ENCODE measurements at regions not wholly inside any gene's neighbourhood (a gene's known extent, or its start where the extent isn't known, plus 50 kb on each side); places are given as distances from the start of the nearest gene placed in this dataset.

DNA sequence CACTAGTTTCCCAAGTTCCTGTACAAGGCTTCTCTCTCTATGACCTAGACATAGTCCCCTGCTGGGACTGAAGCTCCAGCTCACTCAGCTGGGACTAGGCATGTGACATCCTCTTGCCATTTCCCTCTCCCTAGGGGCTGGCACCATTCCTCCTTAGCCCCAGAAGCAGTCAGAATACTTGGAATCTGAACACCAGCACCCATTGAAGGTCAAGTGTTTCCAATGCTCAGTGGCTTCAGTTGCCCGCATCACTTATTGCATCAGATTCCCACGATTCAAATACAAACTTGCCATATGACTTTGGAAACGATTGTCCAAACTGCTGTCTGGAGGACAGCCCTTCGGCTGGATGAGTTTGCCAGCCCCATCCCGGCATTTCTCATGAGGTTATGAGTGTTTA lies 65.5 kb upstream of the HOPX start:
- DNase-seq = no peak
- Histone ChIP-seq H2AK5ac (ENCODE audit: low read length) (no peak overlapping the region), H2BK5ac (ENCODE audit: low read length) (no peak overlapping the region), H3K36me3 (ENCODE audit: control insufficient read depth, insufficient read depth, low read length) (no peaks in the 10 kb centered on the region), H3K4me2 (ENCODE audit: low read length) (no peak overlapping the region), H4K8ac (ENCODE audit: low read depth, low read length) (no peak overlapping the region), H3K23ac (ENCODE audit: low read length) (no peak overlapping the region), H3K4ac (ENCODE audit: low read depth, low read length) (no peak overlapping the region), H3K4me1 (ENCODE audit: control insufficient read depth, low read depth, low read length) (no peaks in the 10 kb centered on the region), H3K9ac (ENCODE audit: low read length) (no peak overlapping the region), H3K18ac (ENCODE audit: low read length) (no peak overlapping the region), H3K4me3 (ENCODE audit: low read length) (no peak overlapping the region), H3K27me3 (ENCODE audit: insufficient read depth, low read length, poor library complexity) (no peaks in the 10 kb centered on the region), H3K79me2 (ENCODE audit: control insufficient read depth, insufficient read depth, low read length) (no peaks in the 10 kb centered on the region), H3K27ac (ENCODE audit: low read depth, low read length) (no peak overlapping the region), H2BK15ac (replicated peaks; ENCODE audit: low read depth) (no peak overlapping the region), H4K5ac (ENCODE audit: low read length) (no peak overlapping the region), H3K79me1 (ENCODE audit: low read length) (no peaks in the 10 kb centered on the region), H2BK120ac (ENCODE audit: low read depth, low read length) (no peak overlapping the region), H3K56ac (ENCODE audit: low read length) (no peak overlapping the region)
- WGBS (ENCODE audit: extremely low coverage, insufficient coverage, low lambda C conversion rate) = no CpG with 5 or more reads among the region's 5 CpGs

DNA sequence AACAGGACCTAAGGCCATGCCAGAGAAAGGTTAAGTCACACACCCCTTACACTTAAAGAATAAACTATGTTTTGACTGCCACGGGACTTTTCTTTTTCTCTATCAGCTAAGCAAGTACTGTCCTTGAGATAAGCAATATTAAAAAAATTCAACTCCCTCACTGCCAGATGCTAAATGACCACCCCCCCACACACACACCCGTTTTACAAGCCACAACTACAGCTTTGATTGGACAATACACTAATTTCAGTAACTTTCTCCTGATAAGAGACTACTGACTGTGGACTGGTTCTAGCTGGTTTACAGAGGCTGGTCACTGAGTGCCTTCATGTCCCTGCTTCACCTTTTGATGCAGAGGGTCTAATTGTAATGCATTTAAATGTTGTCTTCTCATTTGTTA lies 63.9 kb upstream of the HOPX start:
- Histone ChIP-seq H3K9ac (ENCODE audit: low read length) (no peak overlapping the region), H3K27me3 (ENCODE audit: insufficient read depth, low read length, poor library complexity) (no peaks in the 10 kb centered on the region), H3K4me1 (ENCODE audit: control insufficient read depth, low read depth, low read length) (no peaks in the 10 kb centered on the region), H3K4ac (ENCODE audit: low read depth, low read length) (no peak overlapping the region), H3K79me2 (ENCODE audit: control insufficient read depth, insufficient read depth, low read length) (no peaks in the 10 kb centered on the region), H3K18ac (ENCODE audit: low read length) (no peak overlapping the region), H3K4me3 (ENCODE audit: low read length) (no peak overlapping the region), H3K36me3 (ENCODE audit: control insufficient read depth, insufficient read depth, low read length) (no peaks in the 10 kb centered on the region), H3K4me2 (ENCODE audit: low read length) (no peak overlapping the region), H2BK120ac (ENCODE audit: low read depth, low read length) (no peak overlapping the region), H3K56ac (ENCODE audit: low read length) (no peak overlapping the region), H4K8ac (ENCODE audit: low read depth, low read length) (no peak overlapping the region), H2BK5ac (ENCODE audit: low read length) (no peak overlapping the region), H3K23ac (ENCODE audit: low read length) (no peak overlapping the region), H3K79me1 (ENCODE audit: low read length) (no peaks in the 10 kb centered on the region), H2AK5ac (ENCODE audit: low read length) (no peak overlapping the region), H3K27ac (ENCODE audit: low read depth, low read length) (no peak overlapping the region), H2BK15ac (replicated peaks; ENCODE audit: low read depth) (no peak overlapping the region), H4K5ac (ENCODE audit: low read length) (no peak overlapping the region)
- DNase-seq = no peak
- no CpG with 5 or more reads among the region's 2 CpGs for WGBS (ENCODE audit: extremely low coverage, insufficient coverage, low lambda C conversion rate)

DNA sequence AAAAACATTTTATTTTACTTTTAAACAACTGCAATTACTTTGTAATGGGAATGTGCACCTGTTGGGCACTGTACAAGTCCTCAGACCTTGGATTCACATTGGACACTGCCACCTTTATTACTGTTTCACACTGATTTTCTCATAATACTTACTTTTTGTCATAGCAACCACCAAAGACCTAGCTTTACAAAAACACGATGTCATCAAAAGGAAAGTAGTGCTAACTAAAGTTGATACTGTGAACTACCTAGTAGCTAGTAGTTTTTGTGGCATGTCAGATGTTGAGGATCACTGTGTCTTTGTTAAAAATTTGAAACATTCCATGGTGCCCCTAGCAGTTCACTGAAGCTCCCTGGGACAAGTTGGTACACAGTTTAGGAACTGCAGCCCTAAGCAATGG lies 62.9 kb upstream of the HOPX start:
- H3K79me1 ChIP-seq (ENCODE audit: low read length) = no peaks in the 10 kb centered on the region
- WGBS (ENCODE audit: extremely low coverage, insufficient coverage, low lambda C conversion rate) = no CpG with 5 or more reads among the region's 1 CpG
- H3K4ac ChIP-seq (ENCODE audit: low read depth, low read length) = no peak overlapping the region
- no peak overlapping the region for H2AK5ac ChIP-seq (ENCODE audit: low read length)
- no peaks in the 10 kb centered on the region for H3K79me2 ChIP-seq (ENCODE audit: control insufficient read depth, insufficient read depth, low read length)
- H3K36me3 ChIP-seq (ENCODE audit: control insufficient read depth, insufficient read depth, low read length) = no peaks in the 10 kb centered on the region
- H2BK5ac ChIP-seq (ENCODE audit: low read length) = no peak overlapping the region
- DNase-seq = no peak
- H4K8ac ChIP-seq (ENCODE audit: low read depth, low read length) = no peak overlapping the region
- no peak overlapping the region for H3K18ac ChIP-seq (ENCODE audit: low read length)
- H3K9ac ChIP-seq (ENCODE audit: low read length) = no peak overlapping the region
- H3K56ac ChIP-seq (ENCODE audit: low read length) = no peak overlapping the region
- no peak overlapping the region for H3K27ac ChIP-seq (ENCODE audit: low read depth, low read length)
- no peak overlapping the region for H3K23ac ChIP-seq (ENCODE audit: low read length)
- H3K27me3 ChIP-seq (ENCODE audit: insufficient read depth, low read length, poor library complexity) = no peaks in the 10 kb centered on the region
- no peak overlapping the region for H4K5ac ChIP-seq (ENCODE audit: low read length)
- H3K4me3 ChIP-seq (ENCODE audit: low read length) = no peak overlapping the region
- H3K4me1 ChIP-seq (ENCODE audit: control insufficient read depth, low read depth, low read length) = no peaks in the 10 kb centered on the region
- H2BK120ac ChIP-seq (ENCODE audit: low read depth, low read length) = no peak overlapping the region
- H3K4me2 ChIP-seq (ENCODE audit: low read length) = no peak overlapping the region
- H2BK15ac ChIP-seq (replicated peaks; ENCODE audit: low read depth) = no peak overlapping the region

DNA sequence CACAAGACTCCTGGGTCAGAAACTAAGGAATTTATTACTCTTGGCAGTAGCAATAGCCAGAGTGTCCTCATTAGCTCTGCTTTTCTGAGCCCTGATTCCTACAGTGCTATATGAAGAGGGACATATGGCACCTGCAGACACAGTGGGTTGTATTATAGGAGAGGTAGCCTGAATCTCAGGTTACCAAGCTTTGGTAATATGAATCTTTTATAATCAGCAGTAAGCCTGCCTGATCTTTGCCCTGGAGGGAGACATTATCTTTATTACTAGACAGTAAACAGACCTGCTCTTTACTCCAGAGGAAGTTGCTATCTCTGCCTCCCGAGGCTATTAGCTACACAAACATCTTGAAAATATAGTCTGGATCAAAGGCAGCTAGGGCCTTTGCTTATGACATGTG lies 62.5 kb upstream of the HOPX start:
- Histone ChIP-seq H3K18ac (ENCODE audit: low read length) (no peak overlapping the region), H2BK5ac (ENCODE audit: low read length) (no peak overlapping the region), H3K23ac (ENCODE audit: low read length) (no peak overlapping the region), H3K4me2 (ENCODE audit: low read length) (no peak overlapping the region), H2AK5ac (ENCODE audit: low read length) (no peak overlapping the region), H4K5ac (ENCODE audit: low read length) (no peak overlapping the region), H3K56ac (ENCODE audit: low read length) (no peak overlapping the region), H2BK120ac (ENCODE audit: low read depth, low read length) (no peak overlapping the region), H3K36me3 (ENCODE audit: control insufficient read depth, insufficient read depth, low read length) (no peaks in the 10 kb centered on the region), H3K9ac (ENCODE audit: low read length) (no peak overlapping the region), H2BK15ac (replicated peaks; ENCODE audit: low read depth) (no peak overlapping the region), H3K4me1 (ENCODE audit: control insufficient read depth, low read depth, low read length) (no peaks in the 10 kb centered on the region), H3K27ac (ENCODE audit: low read depth, low read length) (no peak overlapping the region), H3K79me2 (ENCODE audit: control insufficient read depth, insufficient read depth, low read length) (no peaks in the 10 kb centered on the region), H3K4ac (ENCODE audit: low read depth, low read length) (no peak overlapping the region), H4K8ac (ENCODE audit: low read depth, low read length) (no peak overlapping the region), H3K27me3 (ENCODE audit: insufficient read depth, low read length, poor library complexity) (no peaks in the 10 kb centered on the region), H3K4me3 (ENCODE audit: low read length) (no peak overlapping the region), H3K79me1 (ENCODE audit: low read length) (no peaks in the 10 kb centered on the region)
- DNase-seq = no peak
- WGBS (ENCODE audit: extremely low coverage, insufficient coverage, low lambda C conversion rate) = no CpG with 5 or more reads among the region's 1 CpG

DNA sequence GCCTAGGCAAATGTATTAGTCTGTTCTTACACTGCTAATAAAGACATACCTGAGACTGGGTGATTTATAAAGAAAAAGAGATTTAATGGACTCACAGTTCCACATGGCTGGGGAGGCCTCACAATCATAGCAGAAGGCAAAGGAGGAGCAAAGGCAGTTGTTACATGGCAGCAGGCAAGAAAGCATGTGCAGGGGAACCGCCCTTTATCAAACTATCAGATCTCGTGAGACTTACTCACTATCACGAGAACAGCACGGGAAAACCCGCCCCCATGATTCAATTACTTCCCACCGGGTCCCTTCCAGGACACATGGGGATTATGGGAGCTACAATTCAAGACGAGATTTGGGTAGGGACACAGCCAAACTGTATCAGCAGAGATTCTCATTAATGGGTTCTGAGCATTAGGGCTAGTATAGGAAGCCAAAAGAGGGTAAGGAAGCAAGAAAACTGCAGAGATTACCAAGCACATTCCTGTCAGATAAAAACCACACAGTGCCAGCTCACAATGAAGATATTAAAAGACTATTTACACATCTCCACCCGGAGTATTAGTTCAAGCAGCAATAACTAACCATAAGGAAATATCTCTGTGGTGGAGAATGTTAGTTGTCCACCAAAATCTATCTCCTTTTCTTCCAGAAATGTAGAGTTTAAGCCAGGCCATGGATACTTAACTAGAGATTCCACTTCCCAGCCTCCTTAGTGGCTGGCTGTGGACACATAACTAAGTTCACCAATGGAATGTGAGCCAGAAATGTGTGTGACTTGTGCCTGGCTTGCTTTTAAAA lies 61.2 kb upstream of the HOPX start:
- WGBS (ENCODE audit: extremely low coverage, insufficient coverage, low lambda C conversion rate) = no CpG with 5 or more reads among the region's 8 CpGs
- Histone ChIP-seq H4K8ac (ENCODE audit: low read depth, low read length) (no peak overlapping the region), H3K4me1 (ENCODE audit: control insufficient read depth, low read depth, low read length) (no peaks in the 10 kb centered on the region), H2BK120ac (ENCODE audit: low read depth, low read length) (no peak overlapping the region), H2BK15ac (replicated peaks; ENCODE audit: low read depth) (no peak overlapping the region), H3K4me3 (ENCODE audit: low read length) (no peak overlapping the region), H3K36me3 (ENCODE audit: control insufficient read depth, insufficient read depth, low read length) (no peaks in the 10 kb centered on the region), H3K27ac (ENCODE audit: low read depth, low read length) (no peak overlapping the region), H4K5ac (ENCODE audit: low read length) (no peak overlapping the region), H3K79me2 (ENCODE audit: control insufficient read depth, insufficient read depth, low read length) (no peaks in the 10 kb centered on the region), H3K18ac (ENCODE audit: low read length) (no peak overlapping the region), H3K9ac (ENCODE audit: low read length) (no peak overlapping the region), H3K27me3 (ENCODE audit: insufficient read depth, low read length, poor library complexity) (no peaks in the 10 kb centered on the region), H3K23ac (ENCODE audit: low read length) (no peak overlapping the region), H3K79me1 (ENCODE audit: low read length) (no peaks in the 10 kb centered on the region), H2AK5ac (ENCODE audit: low read length) (no peak overlapping the region), H3K4ac (ENCODE audit: low read depth, low read length) (no peak overlapping the region), H3K56ac (ENCODE audit: low read length) (no peak overlapping the region), H3K4me2 (ENCODE audit: low read length) (no peak overlapping the region), H2BK5ac (ENCODE audit: low read length) (no peak overlapping the region)
- DNase-seq = no peak

DNA sequence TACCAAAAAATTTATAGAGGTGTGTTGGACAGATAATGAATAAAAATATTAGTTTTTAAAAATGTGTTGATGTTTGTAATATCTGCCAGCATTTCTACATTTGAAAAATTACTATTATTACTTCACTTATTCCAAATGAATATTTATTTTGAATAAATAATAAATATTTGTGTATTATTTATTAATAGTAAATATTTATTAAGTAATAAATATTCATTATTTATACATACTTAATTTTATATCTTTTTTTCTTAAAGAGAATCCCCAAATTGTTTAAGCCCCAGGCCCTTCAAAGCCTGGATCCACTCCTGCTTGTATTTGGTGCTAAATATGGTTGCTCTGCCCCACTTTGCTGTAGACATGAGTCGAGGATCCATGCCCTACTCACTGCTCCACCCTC lies 60.5 kb upstream of the HOPX start:
- Histone ChIP-seq H2BK15ac (replicated peaks; ENCODE audit: low read depth) (no peak overlapping the region), H3K79me2 (ENCODE audit: control insufficient read depth, insufficient read depth, low read length) (no peaks in the 10 kb centered on the region), H3K23ac (ENCODE audit: low read length) (no peak overlapping the region), H3K27ac (ENCODE audit: low read depth, low read length) (no peak overlapping the region), H3K4me2 (ENCODE audit: low read length) (no peak overlapping the region), H3K4me3 (ENCODE audit: low read length) (no peak overlapping the region), H2BK5ac (ENCODE audit: low read length) (no peak overlapping the region), H3K4ac (ENCODE audit: low read depth, low read length) (no peak overlapping the region), H3K56ac (ENCODE audit: low read length) (no peak overlapping the region), H3K9ac (ENCODE audit: low read length) (no peak overlapping the region), H3K18ac (ENCODE audit: low read length) (no peak overlapping the region), H2AK5ac (ENCODE audit: low read length) (no peak overlapping the region), H4K5ac (ENCODE audit: low read length) (no peak overlapping the region), H3K36me3 (ENCODE audit: control insufficient read depth, insufficient read depth, low read length) (no peaks in the 10 kb centered on the region), H3K27me3 (ENCODE audit: insufficient read depth, low read length, poor library complexity) (no peaks in the 10 kb centered on the region), H2BK120ac (ENCODE audit: low read depth, low read length) (no peak overlapping the region), H3K4me1 (ENCODE audit: control insufficient read depth, low read depth, low read length) (no peaks in the 10 kb centered on the region), H4K8ac (ENCODE audit: low read depth, low read length) (no peak overlapping the region), H3K79me1 (ENCODE audit: low read length) (no peaks in the 10 kb centered on the region)
- no peak for DNase-seq
- no CpG with 5 or more reads among the region's 1 CpG for WGBS (ENCODE audit: extremely low coverage, insufficient coverage, low lambda C conversion rate)

All from mesendoderm (in vitro differentiated cells).